SKM-1 treated with dmso at 0.1 percent for 144 hours (cell line): ENCODE measurements at regions not wholly inside any gene's neighbourhood (a gene's known extent, or its start where the extent isn't known, plus 50 kb on each side); places are given as distances from the start of the nearest gene placed in this dataset.

Experiments
- DNase-seq: peaks from one replicate; lab custom pipeline; 2025; ENCODE audit not compliant: unreplicated experiment; lab: John Stamatoyannopoulos, UW

DNA sequence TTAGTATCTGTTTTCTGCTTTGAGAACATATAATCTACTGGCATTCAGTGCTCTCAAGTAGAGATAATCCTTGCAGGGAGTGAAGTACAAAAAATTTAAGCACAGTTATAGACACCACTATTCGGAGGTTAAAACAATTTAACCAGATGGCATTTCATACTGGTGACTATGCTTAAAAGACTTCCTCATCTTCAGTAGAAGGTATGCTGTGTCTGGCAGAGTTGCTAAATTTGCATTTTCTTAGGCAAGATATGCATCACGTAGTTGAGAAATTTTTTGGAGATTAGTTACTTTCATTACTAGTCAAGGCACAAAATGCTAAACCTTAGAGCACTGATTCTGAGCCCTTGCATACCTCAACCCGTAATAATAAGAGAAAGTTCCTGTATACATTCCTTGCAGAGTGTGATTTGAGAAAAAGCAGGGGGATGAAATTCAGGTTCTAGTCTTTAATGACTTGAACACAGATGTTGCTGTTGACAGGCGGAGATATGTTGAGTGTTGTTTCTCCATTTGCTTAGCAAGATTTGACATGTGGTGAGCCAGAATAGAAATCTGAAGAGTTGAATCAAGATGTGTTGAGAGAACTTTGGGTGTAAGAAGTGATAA lies 70.8 kb upstream of the STARD4 start:
- DNase-seq: peak; percentile 11

GRCh38 chr5:111582451-111582850 lies 70.1 kb upstream of the STARD4 start:
- DNase-seq: no peak

DNA sequence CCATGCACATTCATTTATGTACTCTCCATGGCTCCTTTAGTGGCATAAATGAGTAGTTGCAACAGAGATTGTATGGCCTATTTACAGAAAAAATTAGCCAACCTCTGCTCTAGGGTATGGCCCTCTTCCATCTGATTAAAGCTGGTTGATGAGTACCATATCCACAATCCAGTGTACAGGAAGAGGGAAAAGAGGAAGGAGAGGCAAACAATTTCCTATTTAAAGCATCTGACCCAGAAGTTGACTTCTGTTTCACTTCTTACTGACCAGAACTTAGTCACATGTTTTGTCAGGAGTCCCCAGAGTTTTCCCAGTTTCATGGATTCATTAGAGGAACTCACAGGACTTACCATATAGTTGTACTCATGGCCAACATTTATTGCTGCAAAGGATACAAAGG lies 68.6 kb upstream of the STARD4 start:
- no peak for DNase-seq

DNA sequence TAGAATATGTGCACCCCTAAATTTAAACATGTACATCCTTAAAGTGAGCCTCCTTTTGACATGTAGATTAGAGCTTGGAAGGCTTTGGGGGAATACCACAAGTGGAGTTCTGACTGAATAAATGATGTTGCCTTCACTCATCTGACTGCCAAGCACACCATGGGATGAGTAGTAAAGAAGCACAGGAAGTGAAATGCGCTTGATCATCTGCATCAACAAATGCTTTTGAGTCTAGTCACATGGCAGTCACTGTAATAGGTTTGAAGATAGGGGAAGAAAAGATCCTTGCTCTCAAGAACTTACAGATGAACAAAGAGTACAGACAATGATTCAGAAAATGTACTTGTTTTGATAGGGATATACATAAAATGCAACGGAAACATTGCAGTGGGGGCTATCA lies 62.0 kb upstream of the STARD4 start:
- DNase-seq: no peak

DNA sequence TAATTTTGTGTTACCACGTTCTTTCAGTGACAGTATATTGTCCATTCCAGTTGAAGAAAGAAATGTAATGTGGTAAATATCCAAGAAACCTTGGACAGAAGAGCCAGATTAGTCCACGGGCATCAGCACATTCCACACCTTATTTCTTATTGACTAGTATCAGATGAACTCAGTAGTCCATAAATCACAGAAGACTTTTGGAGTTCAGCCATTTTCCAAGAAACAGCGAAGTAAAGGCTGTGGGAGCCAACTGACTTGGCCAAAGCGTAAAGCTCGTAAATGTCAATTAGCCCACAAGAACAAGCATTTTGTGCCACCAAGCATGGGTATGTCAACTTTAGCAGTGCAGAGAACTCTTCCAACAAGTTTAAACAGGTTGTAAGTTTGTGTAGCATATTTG lies 60.2 kb upstream of the STARD4 start:
- no peak for DNase-seq

GRCh38 chr5:111563031-111563822 lies 50.9 kb upstream of the STARD4 start:
- no peak for DNase-seq

- DNase-seq: no peak
Measured at GRCh38 chr5:111562561-111562960, 50.2 kb upstream of the STARD4 start.
